GM23338 (cell line): ENCODE measurements at regions not wholly inside any gene's neighbourhood (a gene's known extent, or its start where the extent isn't known, plus 50 kb on each side); places are given as distances from the start of the nearest gene placed in this dataset.

Experiments used
- EZH2 ChIP-seq: fragments of 200-600 bp; sonication (generic); IDR thresholded peaks from one replicate; pipeline ENCODE4 v1.8.0; 2017; ENCODE audit warnings: antibody characterized with exemption, mild to moderate bottlenecking, low read depth; ENCODE audit not compliant: unreplicated experiment
- EZH2phosphoT487 ChIP-seq: fragments of 200-600 bp; sonication (generic); IDR thresholded peaks from one replicate; pipeline ENCODE4 v1.8.1; 2018; ENCODE audit warnings: antibody characterized with exemption; ENCODE audit not compliant: unreplicated experiment
- POLR2AphosphoS5 ChIP-seq: IDR thresholded peaks from 2 replicates; pipeline ENCODE4 v1.6.1; 2016; ENCODE audit warnings: antibody characterized with exemption, low read depth
- TF ChIP-seq, protein P1 (sequence below), 2 experiments: fragments of 200-600 bp in 1 of 2; sonication (generic) in 1 of 2; conservative IDR thresholded peaks; 2 replicates each; pipeline versions ENCODE4 v1.5.1 to v1.6.1; 2016 to 2017; ENCODE audit warnings: antibody characterized with exemption in 2 of 2, low read depth in 2 of 2, mild to moderate bottlenecking in 2 of 2, moderate library complexity in 1 of 2
- TF ChIP-seq, protein P2 (sequence below): IDR thresholded peaks from one replicate; pipeline ENCODE4 v1.6.1; 2018; ENCODE audit warnings: antibody characterized with exemption; ENCODE audit not compliant: unreplicated experiment
- TF ChIP-seq, protein P3 (sequence below): IDR thresholded peaks from 2 replicates; pipeline ENCODE4 v1.6.1; 2016; ENCODE audit warnings: antibody characterized with exemption

DNA sequence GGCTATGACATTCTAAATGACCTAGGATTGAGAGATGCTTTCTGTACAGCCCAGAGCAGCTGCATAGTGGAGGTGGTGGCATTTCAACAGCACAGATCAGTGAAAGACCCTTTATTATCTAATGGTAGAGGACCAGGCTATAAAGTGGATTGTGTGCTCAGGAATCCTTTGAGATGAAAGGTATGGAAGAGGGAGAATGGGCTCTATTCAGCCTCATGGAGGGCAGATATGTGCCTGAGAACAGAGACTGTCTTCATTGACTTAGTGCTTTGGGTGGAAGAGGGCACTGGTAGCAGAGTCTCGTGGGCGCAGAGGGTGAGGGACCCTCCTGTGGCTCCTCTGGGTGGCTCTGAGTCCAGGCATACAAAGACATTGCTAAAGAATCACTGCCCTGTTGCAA lies 130.0 kb upstream of the SLC24A5 start:
- TF ChIP-seq, protein P1, sequence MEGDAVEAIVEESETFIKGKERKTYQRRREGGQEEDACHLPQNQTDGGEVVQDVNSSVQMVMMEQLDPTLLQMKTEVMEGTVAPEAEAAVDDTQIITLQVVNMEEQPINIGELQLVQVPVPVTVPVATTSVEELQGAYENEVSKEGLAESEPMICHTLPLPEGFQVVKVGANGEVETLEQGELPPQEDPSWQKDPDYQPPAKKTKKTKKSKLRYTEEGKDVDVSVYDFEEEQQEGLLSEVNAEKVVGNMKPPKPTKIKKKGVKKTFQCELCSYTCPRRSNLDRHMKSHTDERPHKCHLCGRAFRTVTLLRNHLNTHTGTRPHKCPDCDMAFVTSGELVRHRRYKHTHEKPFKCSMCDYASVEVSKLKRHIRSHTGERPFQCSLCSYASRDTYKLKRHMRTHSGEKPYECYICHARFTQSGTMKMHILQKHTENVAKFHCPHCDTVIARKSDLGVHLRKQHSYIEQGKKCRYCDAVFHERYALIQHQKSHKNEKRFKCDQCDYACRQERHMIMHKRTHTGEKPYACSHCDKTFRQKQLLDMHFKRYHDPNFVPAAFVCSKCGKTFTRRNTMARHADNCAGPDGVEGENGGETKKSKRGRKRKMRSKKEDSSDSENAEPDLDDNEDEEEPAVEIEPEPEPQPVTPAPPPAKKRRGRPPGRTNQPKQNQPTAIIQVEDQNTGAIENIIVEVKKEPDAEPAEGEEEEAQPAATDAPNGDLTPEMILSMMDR (conservative IDR thresholded peaks at IDR 0.05; ENCODE audit: low read depth in 2 of 2): no peak
- TF ChIP-seq POLR2AphosphoS5 (no peak), EZH2 (no peak), EZH2phosphoT487 (no peak)
- TF ChIP-seq, protein P2, sequence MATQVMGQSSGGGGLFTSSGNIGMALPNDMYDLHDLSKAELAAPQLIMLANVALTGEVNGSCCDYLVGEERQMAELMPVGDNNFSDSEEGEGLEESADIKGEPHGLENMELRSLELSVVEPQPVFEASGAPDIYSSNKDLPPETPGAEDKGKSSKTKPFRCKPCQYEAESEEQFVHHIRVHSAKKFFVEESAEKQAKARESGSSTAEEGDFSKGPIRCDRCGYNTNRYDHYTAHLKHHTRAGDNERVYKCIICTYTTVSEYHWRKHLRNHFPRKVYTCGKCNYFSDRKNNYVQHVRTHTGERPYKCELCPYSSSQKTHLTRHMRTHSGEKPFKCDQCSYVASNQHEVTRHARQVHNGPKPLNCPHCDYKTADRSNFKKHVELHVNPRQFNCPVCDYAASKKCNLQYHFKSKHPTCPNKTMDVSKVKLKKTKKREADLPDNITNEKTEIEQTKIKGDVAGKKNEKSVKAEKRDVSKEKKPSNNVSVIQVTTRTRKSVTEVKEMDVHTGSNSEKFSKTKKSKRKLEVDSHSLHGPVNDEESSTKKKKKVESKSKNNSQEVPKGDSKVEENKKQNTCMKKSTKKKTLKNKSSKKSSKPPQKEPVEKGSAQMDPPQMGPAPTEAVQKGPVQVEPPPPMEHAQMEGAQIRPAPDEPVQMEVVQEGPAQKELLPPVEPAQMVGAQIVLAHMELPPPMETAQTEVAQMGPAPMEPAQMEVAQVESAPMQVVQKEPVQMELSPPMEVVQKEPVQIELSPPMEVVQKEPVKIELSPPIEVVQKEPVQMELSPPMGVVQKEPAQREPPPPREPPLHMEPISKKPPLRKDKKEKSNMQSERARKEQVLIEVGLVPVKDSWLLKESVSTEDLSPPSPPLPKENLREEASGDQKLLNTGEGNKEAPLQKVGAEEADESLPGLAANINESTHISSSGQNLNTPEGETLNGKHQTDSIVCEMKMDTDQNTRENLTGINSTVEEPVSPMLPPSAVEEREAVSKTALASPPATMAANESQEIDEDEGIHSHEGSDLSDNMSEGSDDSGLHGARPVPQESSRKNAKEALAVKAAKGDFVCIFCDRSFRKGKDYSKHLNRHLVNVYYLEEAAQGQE: no peak
- TF ChIP-seq, protein P3, sequence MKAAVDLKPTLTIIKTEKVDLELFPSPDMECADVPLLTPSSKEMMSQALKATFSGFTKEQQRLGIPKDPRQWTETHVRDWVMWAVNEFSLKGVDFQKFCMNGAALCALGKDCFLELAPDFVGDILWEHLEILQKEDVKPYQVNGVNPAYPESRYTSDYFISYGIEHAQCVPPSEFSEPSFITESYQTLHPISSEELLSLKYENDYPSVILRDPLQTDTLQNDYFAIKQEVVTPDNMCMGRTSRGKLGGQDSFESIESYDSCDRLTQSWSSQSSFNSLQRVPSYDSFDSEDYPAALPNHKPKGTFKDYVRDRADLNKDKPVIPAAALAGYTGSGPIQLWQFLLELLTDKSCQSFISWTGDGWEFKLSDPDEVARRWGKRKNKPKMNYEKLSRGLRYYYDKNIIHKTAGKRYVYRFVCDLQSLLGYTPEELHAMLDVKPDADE: no peak
